ENCODE measurements at regions not wholly inside any gene's neighbourhood (a gene's known extent, or its start where the extent isn't known, plus 50 kb on each side); places are given as distances from the start of the nearest gene placed in this dataset.

- Histone ChIP-seq H3K27me3 (no peaks in the 10 kb centered on the region), H3K4me2 (no peak overlapping the region), H2AFZ (no peak overlapping the region), H3K4me1 (ENCODE audit: insufficient read depth) (no peaks in the 10 kb centered on the region), H3K36me3 (replicated peaks; ENCODE audit: insufficient read depth, low read depth) (no peaks in the 10 kb centered on the region), H3K4me3 (no peak overlapping the region), H3K27ac (no peak overlapping the region), H4K20me1 (ENCODE audit: insufficient read depth, poor library complexity, severe bottlenecking) (no peaks in the 10 kb centered on the region), H3K9me2 (replicated peaks; ENCODE audit: insufficient read depth) (no peaks in the 10 kb centered on the region), H3K79me2 (no peaks in the 10 kb centered on the region), H3K9me3 (ENCODE audit: low read depth) (no peaks in the 10 kb centered on the region)
- 90% methylated on average over 2 of the region's 2 CpGs for WGBS (ENCODE audit: low lambda C conversion rate, missing lambda C conversion rate)
- DNase-seq (ENCODE audit: low spot score): no peak
- TF ChIP-seq EZH2 (IDR thresholded peaks at IDR 0.05; ENCODE audit: borderline replicate concordance) (no peak), EZH2phosphoT487 (IDR thresholded peaks at IDR 0.05; ENCODE audit: low read depth, severe bottlenecking, unreplicated experiment) (no peak), CTCF (IDR thresholded peaks at IDR 0.05; ENCODE audit: poor library complexity) (no peak)
These were observed 645.1 kb downstream of the SLC16A7 start for GRCh38 chr12:60240891-60241290.

GRCh38 chr12:60251091-60251490 lies 655.3 kb downstream of the SLC16A7 start:
- Histone ChIP-seq H3K4me1 (ENCODE audit: insufficient read depth) (no peaks in the 10 kb centered on the region), H3K36me3 (replicated peaks; ENCODE audit: insufficient read depth, low read depth) (no peaks in the 10 kb centered on the region), H4K20me1 (ENCODE audit: insufficient read depth, poor library complexity, severe bottlenecking) (no peaks in the 10 kb centered on the region), H2AFZ (no peak overlapping the region), H3K9me3 (ENCODE audit: low read depth) (no peaks in the 10 kb centered on the region), H3K27ac (no peak overlapping the region), H3K4me3 (no peak overlapping the region), H3K27me3 (no peaks in the 10 kb centered on the region), H3K79me2 (no peaks in the 10 kb centered on the region), H3K9me2 (replicated peaks; ENCODE audit: insufficient read depth) (no peaks in the 10 kb centered on the region), H3K4me2 (no peak overlapping the region)
- TF ChIP-seq EZH2 (IDR thresholded peaks at IDR 0.05; ENCODE audit: borderline replicate concordance) (no peak), CTCF (IDR thresholded peaks at IDR 0.05; ENCODE audit: poor library complexity) (no peak), EZH2phosphoT487 (IDR thresholded peaks at IDR 0.05; ENCODE audit: low read depth, severe bottlenecking, unreplicated experiment) (no peak)
- DNase-seq (ENCODE audit: low spot score): no peak
- 29% methylated on average over 3 of the region's 3 CpGs for WGBS (ENCODE audit: low lambda C conversion rate, missing lambda C conversion rate)

- no peak overlapping the region for H3K4me3 ChIP-seq
- no peaks in the 10 kb centered on the region for H4K20me1 ChIP-seq (ENCODE audit: insufficient read depth, poor library complexity, severe bottlenecking)
- no peaks in the 10 kb centered on the region for H3K79me2 ChIP-seq
- no peaks in the 10 kb centered on the region for H3K9me2 ChIP-seq (replicated peaks; ENCODE audit: insufficient read depth)
- no peaks in the 10 kb centered on the region for H3K9me3 ChIP-seq (ENCODE audit: low read depth)
- WGBS (ENCODE audit: low lambda C conversion rate, missing lambda C conversion rate): 86% methylated on average over 7 of the region's 7 CpGs
- TF ChIP-seq EZH2phosphoT487 (IDR thresholded peaks at IDR 0.05; ENCODE audit: low read depth, severe bottlenecking, unreplicated experiment) (no peak), CTCF (IDR thresholded peaks at IDR 0.05; ENCODE audit: poor library complexity) (no peak), EZH2 (IDR thresholded peaks at IDR 0.05; ENCODE audit: borderline replicate concordance) (no peak)
- no peak overlapping the region for H3K27ac ChIP-seq
- no peaks in the 10 kb centered on the region for H3K27me3 ChIP-seq
- H3K36me3 ChIP-seq (replicated peaks; ENCODE audit: insufficient read depth, low read depth): no peaks in the 10 kb centered on the region
- no peak overlapping the region for H2AFZ ChIP-seq
- H3K4me2 ChIP-seq: no peak overlapping the region
- peaks cover 9% of the 10 kb centered on the region for H3K4me1 ChIP-seq (ENCODE audit: insufficient read depth)
- no peak for DNase-seq (ENCODE audit: low spot score)
These were observed 656.7 kb downstream of the SLC16A7 start for GRCh38 chr12:60252359-60253096.

Measured in hepatocyte (in vitro differentiated cells).